OCI-LY7 (cell line): ENCODE measurements at regions not wholly inside any gene's neighbourhood (a gene's known extent, or its start where the extent isn't known, plus 50 kb on each side); places are given as distances from the start of the nearest gene placed in this dataset.
"Not testable (repeated sequence)": the region's sequence is repeated elsewhere in the genome, so short reads cannot be mapped to it uniquely, and the experiment has no call there.

ENCODE experiments used
- BruUV-seq: library from RNA; stranded (reverse); fragments of 400-500 nt; replicated peaks from 2 replicates; lab custom pipeline; 2021; lab: Mats Ljungman, UMichigan
- CTCF ChIA-PET: fragments of 300-600 bp; sonication (Branson Sonifier 250); formaldehyde crosslinking; loops from one replicate; lab custom pipeline; 2022; ENCODE audit warnings: antibody characterized with exemption; ENCODE audit not compliant: unreplicated experiment; lab: Charles Lee
- POLR2A ChIA-PET: fragments of 300-600 bp; sonication (Branson Sonifier 250); formaldehyde crosslinking; loops from one replicate; lab custom pipeline; 2022; ENCODE audit warnings: antibody characterized with exemption; lab: Charles Lee
- DNase-seq: peaks from one replicate; pipeline ENCODE4 v3.0.0-alpha.2; 2015; ENCODE audit warnings: low spot score
- H2AFZ ChIP-seq: fragments of 200-600 bp; sonication (generic), shearing (Covaris generic); 2 replicates; pipeline ENCODE4 v1.6.1; 2014; ENCODE audit warnings: mild to moderate bottlenecking, antibody characterized with exemption, low read length, moderate library complexity
- H3K27ac ChIP-seq: fragments of 200-600 bp; sonication (generic); 2 replicates; pipeline ENCODE4 v1.5.1; 2014; ENCODE audit warnings: mixed run types, low read depth, mild to moderate bottlenecking, moderate library complexity, low read length, inconsistent platforms; ENCODE audit not compliant: poor library complexity, severe bottlenecking
- H3K36me3 ChIP-seq: fragments of 200-600 bp; sonication (generic); 2 replicates; pipeline ENCODE4 v1.6.1; 2014; ENCODE audit warnings: mild to moderate bottlenecking, antibody characterized with exemption, low read length, moderate library complexity, mixed read lengths; ENCODE audit not compliant: insufficient read depth
- H3K4me1 ChIP-seq: fragments of 200-600 bp; sonication (generic); 2 replicates; pipeline ENCODE4 v1.5.1; 2014; ENCODE audit warnings: mild to moderate bottlenecking, low read length; ENCODE audit not compliant: insufficient read depth, poor library complexity, severe bottlenecking
- H3K4me2 ChIP-seq: fragments of 200-600 bp; sonication (generic); 2 replicates; pipeline ENCODE4 v1.6.1; 2014; ENCODE audit warnings: mild to moderate bottlenecking, low read length
- H3K4me3 ChIP-seq: fragments of 200-600 bp; sonication (generic); 2 replicates; pipeline ENCODE4 v1.5.1; 2014; ENCODE audit warnings: mild to moderate bottlenecking, low read depth, low read length; ENCODE audit not compliant: poor library complexity, severe bottlenecking
- H3K79me2 ChIP-seq: fragments of 200-600 bp; sonication (generic); 2 replicates; pipeline ENCODE4 v1.6.1; 2016; ENCODE audit warnings: low read depth, mild to moderate bottlenecking, low read length, moderate library complexity, mixed read lengths; ENCODE audit not compliant: insufficient read depth
- H3K9me2 ChIP-seq: fragments of 200-600 bp; sonication (generic); 2 replicates; pipeline ENCODE4 v1.6.1; 2016; ENCODE audit warnings: mild to moderate bottlenecking, low read length, mixed read lengths; ENCODE audit not compliant: insufficient read depth
- H3K9me3 ChIP-seq: fragments of 200-600 bp; sonication (generic); 2 replicates; pipeline ENCODE4 v1.6.1; 2014; ENCODE audit warnings: mild to moderate bottlenecking, mixed run types, low read length, mixed read lengths
- H4K20me1 ChIP-seq: fragments of 200-600 bp; sonication (generic); 2 replicates; pipeline ENCODE4 v1.6.1; 2014; ENCODE audit warnings: mild to moderate bottlenecking, antibody characterized with exemption, low read length, moderate library complexity, mixed read lengths; ENCODE audit not compliant: insufficient read depth
- EZH2phosphoT487 ChIP-seq: fragments of 200-600 bp; sonication (generic); IDR thresholded peaks from 2 replicates; pipeline ENCODE4 v1.6.1; 2018; ENCODE audit warnings: low read depth, borderline replicate concordance, mild to moderate bottlenecking, mixed run types, antibody characterized with exemption, low read length, moderate library complexity, mixed read lengths
- intact Hi-C: fragments of 100-400 bp; cut with micrococcal nuclease; formaldehyde crosslinking; loops from one replicate; pipeline ENCODE4 v1.10.0; 2022; ENCODE audit not compliant: unreplicated experiment
- TF ChIP-seq, protein P1 (sequence below): fragments of 200-600 bp; sonication (generic); conservative IDR thresholded peaks from 2 replicates; pipeline ENCODE4 v1.5.1; 2014; ENCODE audit warnings: mild to moderate bottlenecking, antibody characterized with exemption, low read length, moderate library complexity, mixed read lengths

DNA sequence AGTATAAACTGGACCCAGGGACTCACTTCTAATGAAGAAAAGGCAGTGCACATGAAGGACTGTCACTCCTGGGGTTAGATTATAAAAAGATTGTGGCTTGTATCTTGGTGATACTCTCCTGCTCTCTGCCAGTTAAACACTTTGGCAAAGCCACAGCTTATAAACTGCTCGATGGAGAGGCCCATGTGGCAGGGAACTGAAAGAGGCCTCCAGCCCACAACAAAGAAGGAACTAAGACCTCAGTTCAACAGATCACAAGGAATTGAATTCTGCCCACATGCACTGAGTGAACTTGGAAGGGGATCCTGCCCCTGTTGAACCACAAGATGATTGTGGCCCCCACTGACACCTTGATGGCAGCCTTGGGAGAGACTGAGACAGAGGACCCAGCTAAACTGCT is 363.8 kb downstream of the CBLN4 start:
- Histone ChIP-seq H4K20me1 (no peaks in the 10 kb centered on the region), H2AFZ (no peak overlapping the region), H3K79me2 (no peaks in the 10 kb centered on the region), H3K4me1 (no peaks in the 10 kb centered on the region), H3K36me3 (no peaks in the 10 kb centered on the region), H3K4me2 (no peak overlapping the region), H3K27ac (no peak overlapping the region), H3K9me3 (no peaks in the 10 kb centered on the region), H3K9me2 (no peaks in the 10 kb centered on the region), H3K4me3 (no peak overlapping the region)
- ChIA-PET POLR2A (interaction anchor here (1.1 kb wide), 1 partner anchor 20 kb away, joined by 3 read pairs; no protein-coding TSS in a partner anchor), CTCF (no interaction called here)
- intact Hi-C loops = no loop called here
- no peak for DNase-seq
- TF ChIP-seq, protein P1, sequence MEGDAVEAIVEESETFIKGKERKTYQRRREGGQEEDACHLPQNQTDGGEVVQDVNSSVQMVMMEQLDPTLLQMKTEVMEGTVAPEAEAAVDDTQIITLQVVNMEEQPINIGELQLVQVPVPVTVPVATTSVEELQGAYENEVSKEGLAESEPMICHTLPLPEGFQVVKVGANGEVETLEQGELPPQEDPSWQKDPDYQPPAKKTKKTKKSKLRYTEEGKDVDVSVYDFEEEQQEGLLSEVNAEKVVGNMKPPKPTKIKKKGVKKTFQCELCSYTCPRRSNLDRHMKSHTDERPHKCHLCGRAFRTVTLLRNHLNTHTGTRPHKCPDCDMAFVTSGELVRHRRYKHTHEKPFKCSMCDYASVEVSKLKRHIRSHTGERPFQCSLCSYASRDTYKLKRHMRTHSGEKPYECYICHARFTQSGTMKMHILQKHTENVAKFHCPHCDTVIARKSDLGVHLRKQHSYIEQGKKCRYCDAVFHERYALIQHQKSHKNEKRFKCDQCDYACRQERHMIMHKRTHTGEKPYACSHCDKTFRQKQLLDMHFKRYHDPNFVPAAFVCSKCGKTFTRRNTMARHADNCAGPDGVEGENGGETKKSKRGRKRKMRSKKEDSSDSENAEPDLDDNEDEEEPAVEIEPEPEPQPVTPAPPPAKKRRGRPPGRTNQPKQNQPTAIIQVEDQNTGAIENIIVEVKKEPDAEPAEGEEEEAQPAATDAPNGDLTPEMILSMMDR = no peak
- TF ChIP-seq EZH2phosphoT487 = no peak
- BruUV-seq = no TSS peak

DNA sequence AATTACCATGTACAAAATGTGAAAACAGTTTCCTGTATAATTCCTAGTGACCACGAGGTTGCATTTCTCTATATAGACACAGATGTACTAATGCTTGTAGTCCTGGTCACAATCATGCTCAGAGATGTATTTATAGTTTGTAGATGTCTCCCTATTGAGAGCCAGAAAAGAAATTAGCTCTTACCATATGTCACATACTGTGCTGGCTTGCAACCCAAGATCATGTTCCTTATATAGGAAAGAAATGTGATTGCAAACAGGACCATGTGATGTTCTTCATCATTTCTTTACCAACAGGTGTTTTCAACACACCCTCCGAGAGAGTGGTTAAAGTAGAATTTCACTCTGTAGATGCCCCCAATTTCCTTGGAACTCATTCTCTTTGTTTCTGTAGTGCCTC is 369.4 kb downstream of the CBLN4 start:
- Histone ChIP-seq H3K4me1 (no peaks in the 10 kb centered on the region), H3K27ac (no peak overlapping the region), H3K9me2 (no peaks in the 10 kb centered on the region), H3K36me3 (no peaks in the 10 kb centered on the region), H3K79me2 (no peaks in the 10 kb centered on the region), H3K9me3 (no peaks in the 10 kb centered on the region), H4K20me1 (no peaks in the 10 kb centered on the region), H2AFZ (no peak overlapping the region), H3K4me3 (no peak overlapping the region), H3K4me2 (no peak overlapping the region)
- TF ChIP-seq EZH2phosphoT487 = no peak
- TF ChIP-seq, protein P1 = no peak
- intact Hi-C loops = no loop called here
- no peak for DNase-seq
- no TSS peak for BruUV-seq
- POLR2A ChIA-PET = no interaction called here
- CTCF ChIA-PET = no interaction called here

DNA sequence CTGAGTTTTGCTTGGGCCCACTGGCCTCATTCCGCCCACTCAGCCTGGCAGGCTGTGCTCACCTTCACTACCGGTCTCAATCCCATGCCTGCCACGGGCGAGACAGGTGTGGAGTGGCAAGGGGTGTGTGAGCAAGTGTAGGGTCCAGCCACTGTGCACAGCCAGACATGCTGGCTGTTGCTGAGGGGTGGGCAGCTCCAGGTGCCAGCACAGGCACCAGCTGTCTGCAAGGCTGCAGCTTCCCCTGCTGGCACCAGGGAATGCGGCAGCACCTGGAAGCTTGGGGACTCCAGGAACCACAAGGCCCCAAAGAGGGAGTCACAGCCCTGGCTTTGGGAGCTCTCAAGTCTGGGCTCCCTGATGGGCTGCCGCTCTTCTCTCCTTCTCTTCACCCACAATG is 372.7 kb downstream of the CBLN4 start:
- Histone ChIP-seq H4K20me1 (no peaks in the 10 kb centered on the region), H3K9me3 (no peaks in the 10 kb centered on the region), H3K79me2 (no peaks in the 10 kb centered on the region), H3K4me2 (no peak overlapping the region), H3K9me2 (no peaks in the 10 kb centered on the region), H3K27ac (no peak overlapping the region), H3K4me3 (no peak overlapping the region), H3K36me3 (no peaks in the 10 kb centered on the region), H3K4me1 (no peaks in the 10 kb centered on the region), H2AFZ (no peak overlapping the region)
- intact Hi-C loops = no loop called here
- BruUV-seq = no TSS peak
- TF ChIP-seq, protein P1 = no peak
- TF ChIP-seq EZH2phosphoT487 = no peak
- POLR2A ChIA-PET = no interaction called here
- no peak for DNase-seq
- CTCF ChIA-PET = no interaction called here

DNA sequence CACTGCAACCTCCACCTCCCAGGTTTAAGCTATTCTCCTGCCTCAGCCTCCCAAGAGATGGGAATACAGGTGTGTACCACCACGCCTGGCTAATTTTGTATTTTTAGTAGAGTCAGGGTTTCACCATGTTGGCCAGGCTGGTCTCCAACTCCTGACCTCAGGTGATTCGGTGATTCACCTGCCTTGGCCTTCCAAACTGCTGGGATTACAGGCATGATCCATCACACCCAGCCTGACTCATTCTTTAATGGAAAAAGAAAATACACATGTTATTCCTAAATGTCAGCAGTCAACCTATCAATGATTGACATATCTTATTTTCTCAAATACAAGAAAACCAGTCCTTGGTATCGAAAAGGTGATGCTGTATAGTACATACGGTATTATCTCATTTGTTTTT is 376.2 kb downstream of the CBLN4 start:
- H3K4me1 ChIP-seq, H3K4me2 ChIP-seq, BruUV-seq, H3K79me2 ChIP-seq, DNase-seq, H2AFZ ChIP-seq, CTCF ChIA-PET, POLR2A ChIA-PET, H4K20me1 ChIP-seq, H3K36me3 ChIP-seq, H3K27ac ChIP-seq, H3K9me3 ChIP-seq, H3K9me2 ChIP-seq, intact Hi-C loops, H3K4me3 ChIP-seq: not testable (repeated sequence)
